Activated CD4-positive, alpha-beta T cell treated with anti-CD3 and anti-CD28 coated beads, Interleukin-2, amount 10 ng/mL, durations not matched to agents 7 days and 5 days (primary cell): ENCODE measurements at regions not wholly inside any gene's neighbourhood (a gene's known extent, or its start where the extent isn't known, plus 50 kb on each side); places are given as distances from the start of the nearest gene placed in this dataset.
"Not testable (repeated sequence)": the region's sequence is repeated elsewhere in the genome, so short reads cannot be mapped to it uniquely, and the experiment has no call there.

Source experiments
- CTCF ChIA-PET: fragments of 350-600 bp; sonication (Branson Sonifier 250); formaldehyde crosslinking; loops from one replicate; lab custom pipeline; 2021; ENCODE audit warnings: antibody characterized with exemption; lab: Charles Lee
- POLR2A ChIA-PET: fragments of 350-600 bp; sonication (Branson Sonifier 250); formaldehyde crosslinking; loops from one replicate; lab custom pipeline; 2021; ENCODE audit warnings: antibody characterized with exemption; lab: Charles Lee
- DNase-seq: peaks from one replicate; pipeline ENCODE4 v3.0.0-alpha.2; 2020
- H3K27ac Mint-ChIP-seq: one replicate; pipeline ENCODE4 v1.8.0; 2021; ENCODE audit warnings: mild to moderate bottlenecking, moderate library complexity, mixed read lengths
- H3K27me3 Mint-ChIP-seq: one replicate; pipeline ENCODE4 v1.8.0; 2021; ENCODE audit warnings: mixed read lengths
- H3K36me3 Mint-ChIP-seq: one replicate; pipeline ENCODE4 v1.8.0; 2021; ENCODE audit warnings: low read depth, mixed read lengths
- H3K4me1 Mint-ChIP-seq: one replicate; pipeline ENCODE4 v1.8.0; 2021; ENCODE audit warnings: mixed read lengths
- H3K4me3 Mint-ChIP-seq: one replicate; pipeline ENCODE4 v1.8.0; 2021; ENCODE audit warnings: mild to moderate bottlenecking, moderate library complexity, mixed read lengths
- H3K9me3 Mint-ChIP-seq: one replicate; pipeline ENCODE4 v1.8.0; 2021; ENCODE audit warnings: mixed read lengths

- H3K9me3 Mint-ChIP-seq, result no peaks in the 10 kb centered on the region
- H3K4me3 Mint-ChIP-seq, result no peak overlapping the region
- H3K36me3 Mint-ChIP-seq, result no peaks in the 10 kb centered on the region
- CTCF ChIA-PET, result no interaction called here
- H3K4me1 Mint-ChIP-seq, result peaks cover 10% of the 10 kb centered on the region
- H3K27ac Mint-ChIP-seq, result no peak overlapping the region
- H3K27me3 Mint-ChIP-seq, result peaks cover 15% of the 10 kb centered on the region
- DNase-seq, result no peak
- POLR2A ChIA-PET, result no interaction called here
Observed at GRCh38 chr11:128152796-128153696, 434.3 kb downstream of the ETS1 start.

GRCh38 chr11:128151780-128152179 is 435.6 kb downstream of the ETS1 start:
- CTCF ChIA-PET, result interaction anchor here (0.6 to 2.2 kb wide), 7 partner anchors 8 to 796 kb away, joined by 3 to 8 read pairs (median 4); no protein-coding TSS in a partner anchor
- H3K9me3 Mint-ChIP-seq, result no peaks in the 10 kb centered on the region

GRCh38 chr11:128151338-128151737 is 436.0 kb downstream of the ETS1 start:
- no peak overlapping the region for H3K4me3 Mint-ChIP-seq
- no peak for DNase-seq

More at GRCh38 chr11:128151780-128152179, 435.6 kb downstream of the ETS1 start:
- Mint-ChIP-seq H3K36me3 (no peaks in the 10 kb centered on the region), H3K27ac (no peak overlapping the region), H3K4me3 (no peak overlapping the region), H3K27me3 (peaks cover 15% of the 10 kb centered on the region), H3K4me1 (no peaks in the 10 kb centered on the region)
- POLR2A ChIA-PET, result no interaction called here
- DNase-seq, result no peak

DNA sequence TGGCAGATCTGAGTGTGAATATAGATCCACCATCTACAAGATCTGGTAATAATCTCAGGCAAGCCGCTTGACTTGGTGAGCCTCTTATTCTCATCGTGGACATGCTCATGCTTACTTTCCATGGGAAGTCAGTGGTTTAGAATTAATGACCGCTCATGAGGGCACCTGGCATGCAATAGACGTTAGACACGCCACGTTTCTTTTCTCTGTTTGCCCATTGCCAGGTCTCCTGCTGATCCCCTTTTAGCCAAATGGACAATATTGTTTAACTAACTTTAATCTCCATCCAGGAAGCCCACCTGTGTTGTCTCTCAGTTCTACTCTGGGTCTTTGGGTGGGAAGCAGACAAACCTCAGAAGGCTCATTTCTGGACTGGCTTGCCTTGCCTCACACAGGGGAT is 439.1 kb downstream of the ETS1 start:
- DNase-seq, result no peak
- Mint-ChIP-seq H3K36me3 (no peaks in the 10 kb centered on the region), H3K27me3 (no peaks in the 10 kb centered on the region), H3K27ac (no peak overlapping the region), H3K4me1 (no peaks in the 10 kb centered on the region), H3K9me3 (no peaks in the 10 kb centered on the region), H3K4me3 (no peak overlapping the region)
- ChIA-PET POLR2A (no interaction called here), CTCF (interaction anchor here (1.8 to 3.0 kb wide), 2 partner anchors 10 to 109 kb away, joined by 5 to 20 read pairs; no protein-coding TSS in a partner anchor)

More at GRCh38 chr11:128151338-128151737, 436.0 kb downstream of the ETS1 start:
- CTCF ChIA-PET, result interaction anchor here (0.6 to 2.2 kb wide), 9 partner anchors 9 to 797 kb away, joined by 3 to 8 read pairs (median 4); no protein-coding TSS in a partner anchor
- POLR2A ChIA-PET, result no interaction called here
- Mint-ChIP-seq H3K27me3 (peaks cover 15% of the 10 kb centered on the region), H3K9me3 (no peaks in the 10 kb centered on the region), H3K4me1 (no peaks in the 10 kb centered on the region), H3K36me3 (no peaks in the 10 kb centered on the region), H3K27ac (no peak overlapping the region)

DNA sequence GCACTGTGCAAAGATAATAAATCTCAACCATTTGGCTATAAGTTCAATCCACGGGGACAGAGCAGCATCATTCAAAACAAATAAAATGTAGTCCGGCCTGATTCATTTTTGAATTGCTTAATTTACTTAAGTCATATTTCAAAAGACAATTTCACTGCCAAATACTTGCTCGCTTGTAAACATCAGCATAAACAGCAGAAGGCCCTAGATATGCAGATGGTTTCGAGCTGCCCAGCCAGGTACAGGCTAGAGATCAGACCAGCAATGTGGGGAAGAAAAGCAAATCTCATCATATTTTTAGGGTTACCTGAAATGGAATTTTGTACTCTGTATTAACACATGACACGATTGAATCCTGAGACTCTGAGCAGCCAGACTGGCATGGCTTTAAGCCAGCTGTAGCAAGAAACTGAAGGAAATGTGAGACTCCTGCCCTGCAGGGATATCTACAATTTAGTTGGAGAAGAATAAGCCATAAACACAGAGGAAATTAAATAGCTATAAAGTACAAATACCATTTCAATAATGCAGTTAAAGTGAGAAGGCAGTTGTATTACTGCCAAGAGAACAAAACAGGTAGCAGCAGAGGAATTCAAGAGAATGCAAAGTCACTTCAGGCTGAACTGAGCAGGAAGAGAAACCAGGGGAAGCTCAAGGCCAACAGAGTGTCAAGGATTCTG is 440.3 kb downstream of the ETS1 start:
- Mint-ChIP-seq H3K27me3 (no peaks in the 10 kb centered on the region), H3K4me3 (no peak overlapping the region), H3K4me1 (no peaks in the 10 kb centered on the region), H3K9me3 (peaks cover 2% of the 10 kb centered on the region), H3K27ac (no peak overlapping the region), H3K36me3 (no peaks in the 10 kb centered on the region)
- DNase-seq, result no peak
- POLR2A ChIA-PET, result interaction anchor here (0.6 kb wide), 1 partner anchor 732 kb away, joined by 3 read pairs; no protein-coding TSS in a partner anchor
- CTCF ChIA-PET, result interaction anchor here (0.8 to 3.0 kb wide), 4 partner anchors 11 to 684 kb away, joined by 4 to 20 read pairs (median 4); no protein-coding TSS in a partner anchor

DNA sequence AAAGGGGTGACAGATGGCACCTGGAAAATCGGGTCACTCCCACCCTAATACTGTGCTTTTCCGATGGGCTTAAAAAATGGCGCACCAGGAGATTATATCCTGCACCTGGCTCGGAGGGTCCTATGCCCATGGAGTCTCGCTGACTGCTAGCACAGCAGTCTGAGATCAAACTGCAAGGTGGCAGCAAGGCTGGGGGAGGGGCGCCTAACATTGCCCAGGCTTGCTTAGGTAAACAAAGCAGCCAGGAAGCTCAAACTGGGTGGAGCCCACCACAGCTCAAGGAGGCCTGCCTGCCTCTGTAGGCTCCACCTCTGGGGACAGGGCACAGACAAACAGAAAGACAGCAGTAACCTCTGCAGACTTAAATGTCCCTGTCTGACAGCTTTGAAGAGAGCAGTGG is 447.1 kb downstream of the ETS1 start:
- DNase-seq, POLR2A ChIA-PET, CTCF ChIA-PET, H3K27me3 Mint-ChIP-seq, H3K27ac Mint-ChIP-seq, H3K36me3 Mint-ChIP-seq, H3K4me1 Mint-ChIP-seq, H3K4me3 Mint-ChIP-seq: not testable (repeated sequence)
- H3K9me3 Mint-ChIP-seq, result peaks cover 18% of the 10 kb centered on the region

DNA sequence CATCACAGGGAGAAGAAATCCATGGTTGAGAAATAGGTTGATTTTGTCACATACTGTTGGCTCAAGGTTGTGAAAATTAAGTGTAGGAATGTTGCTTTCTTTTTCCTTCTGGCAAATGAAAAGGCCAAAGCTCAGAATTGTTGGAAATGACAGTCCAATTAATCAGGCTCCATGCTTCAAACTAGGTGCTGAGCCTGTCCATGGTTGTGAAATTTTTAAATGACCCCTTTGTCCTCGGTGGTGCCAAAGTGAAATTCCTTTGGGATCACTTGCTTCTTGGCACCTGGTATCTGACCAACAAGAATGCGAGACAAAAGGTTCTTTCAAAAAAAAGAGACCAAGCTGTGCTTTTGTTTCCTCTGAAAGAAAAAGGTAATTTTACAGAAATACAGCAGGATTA is 451.9 kb downstream of the ETS1 start:
- DNase-seq, result no peak
- peaks cover 13% of the 10 kb centered on the region for H3K9me3 Mint-ChIP-seq
- H3K27me3 Mint-ChIP-seq, result peaks cover 2% of the 10 kb centered on the region
- no peaks in the 10 kb centered on the region for H3K36me3 Mint-ChIP-seq
- H3K27ac Mint-ChIP-seq, result no peak overlapping the region
- ChIA-PET POLR2A (no interaction called here), CTCF (no interaction called here)
- H3K4me1 Mint-ChIP-seq, result peaks cover 3% of the 10 kb centered on the region
- H3K4me3 Mint-ChIP-seq, result no peak overlapping the region

DNA sequence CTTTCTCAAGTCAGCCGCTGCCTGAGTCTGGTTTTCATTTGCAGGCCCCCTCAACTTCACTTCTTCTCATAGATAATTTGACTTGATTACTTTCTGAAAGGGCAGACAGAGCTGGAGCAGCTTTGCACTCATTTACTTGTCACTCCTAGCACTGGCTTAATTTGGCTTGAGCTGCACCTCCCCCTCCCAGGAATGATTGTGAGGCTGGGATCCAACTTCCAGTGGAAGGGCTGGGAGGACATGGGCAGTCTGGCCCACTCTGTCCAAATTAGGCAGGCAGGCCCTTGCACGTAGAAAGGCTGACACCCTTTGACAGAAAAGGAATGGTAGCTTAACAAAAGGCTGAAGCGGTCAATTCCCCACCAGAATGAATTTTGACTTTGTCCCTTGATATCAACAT is 453.9 kb downstream of the ETS1 start:
- POLR2A ChIA-PET, result no interaction called here
- H3K27ac Mint-ChIP-seq, result no peak overlapping the region
- DNase-seq, result no peak
- peaks cover 2% of the 10 kb centered on the region for H3K27me3 Mint-ChIP-seq
- H3K36me3 Mint-ChIP-seq, result no peaks in the 10 kb centered on the region
- no peak overlapping the region for H3K4me3 Mint-ChIP-seq
- CTCF ChIA-PET, result interaction anchor here (1.3 kb wide), 1 partner anchor 24 kb away, joined by 6 read pairs; no protein-coding TSS in a partner anchor
- no peaks in the 10 kb centered on the region for H3K4me1 Mint-ChIP-seq
- peaks cover 2% of the 10 kb centered on the region for H3K9me3 Mint-ChIP-seq

DNA sequence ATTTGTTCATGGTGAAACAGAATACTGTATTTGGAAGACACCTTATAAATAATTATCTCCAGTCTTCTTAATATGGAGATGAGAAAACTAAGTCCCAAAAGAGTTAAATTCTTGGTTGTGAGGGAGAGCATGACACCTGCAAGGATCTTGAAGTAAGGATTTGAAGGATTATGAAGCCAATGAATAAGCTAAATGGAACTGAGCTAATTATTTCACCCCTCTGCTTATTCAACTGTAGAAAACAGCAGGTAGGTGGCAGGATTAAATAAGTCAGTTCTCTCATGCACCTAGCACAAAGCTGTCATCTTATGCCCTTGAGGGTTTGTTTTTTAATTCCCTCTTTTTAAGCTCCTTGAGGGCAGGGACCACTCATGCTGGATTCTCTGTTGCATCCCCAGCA is 457.3 kb downstream of the ETS1 start:
- Mint-ChIP-seq H3K27ac (no peak overlapping the region), H3K9me3 (no peaks in the 10 kb centered on the region), H3K27me3 (peaks cover 2% of the 10 kb centered on the region), H3K36me3 (no peaks in the 10 kb centered on the region), H3K4me1 (no peaks in the 10 kb centered on the region), H3K4me3 (no peak overlapping the region)
- CTCF ChIA-PET, result interaction anchor here (1.4 kb wide), 1 partner anchor 28 kb away, joined by 3 read pairs; no protein-coding TSS in a partner anchor
- no peak for DNase-seq
- POLR2A ChIA-PET, result no interaction called here

DNA sequence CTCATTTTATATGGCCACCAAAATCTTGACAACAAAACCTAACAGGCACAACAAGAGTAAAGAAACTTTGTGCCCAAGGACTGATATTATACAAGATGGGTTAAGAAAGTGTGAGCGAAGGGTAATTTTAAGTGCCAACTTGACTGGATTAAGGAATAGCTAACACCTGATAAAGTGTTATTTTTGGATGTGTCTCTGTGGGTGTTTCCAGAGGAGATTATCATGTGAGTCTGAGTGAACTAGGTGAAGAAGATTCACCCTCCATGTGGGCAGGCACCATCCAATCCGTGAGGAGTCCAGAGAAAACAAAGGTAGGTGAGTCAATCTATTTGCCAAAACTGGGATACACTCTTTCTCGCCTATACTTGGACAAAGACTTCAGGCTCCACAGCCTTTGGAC is 461.6 kb downstream of the ETS1 start:
- H3K4me1 Mint-ChIP-seq, result no peaks in the 10 kb centered on the region
- H3K27me3 Mint-ChIP-seq, result no peaks in the 10 kb centered on the region
- no peaks in the 10 kb centered on the region for H3K9me3 Mint-ChIP-seq
- POLR2A ChIA-PET, result no interaction called here
- CTCF ChIA-PET, result no interaction called here
- H3K4me3 Mint-ChIP-seq, result no peak overlapping the region
- H3K27ac Mint-ChIP-seq, result no peak overlapping the region
- H3K36me3 Mint-ChIP-seq, result no peaks in the 10 kb centered on the region
- DNase-seq, result no peak

DNA sequence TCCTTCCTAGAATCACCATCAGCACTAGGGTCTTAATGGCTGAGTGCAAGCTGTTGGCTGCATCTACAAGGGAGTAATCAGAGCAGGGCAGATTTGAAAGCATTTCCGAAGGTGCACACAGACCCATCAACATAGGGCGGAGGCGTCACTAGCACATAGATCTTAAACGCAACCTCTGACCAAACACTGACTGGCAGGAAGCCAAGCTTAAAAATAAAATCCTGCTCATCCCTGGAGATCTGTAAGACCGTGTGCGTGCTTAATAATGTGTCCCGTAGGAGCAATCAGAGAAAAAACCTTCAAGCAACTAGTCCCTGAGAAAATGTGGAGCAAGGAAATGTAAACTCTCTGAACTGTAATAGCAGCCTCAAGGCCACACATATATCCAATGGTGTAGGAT is 470.5 kb downstream of the ETS1 start:
- no peak for DNase-seq
- Mint-ChIP-seq H3K27me3 (peaks cover 12% of the 10 kb centered on the region), H3K27ac (no peak overlapping the region), H3K4me3 (no peak overlapping the region), H3K9me3 (peaks cover 5% of the 10 kb centered on the region), H3K36me3 (peaks cover 2% of the 10 kb centered on the region), H3K4me1 (no peaks in the 10 kb centered on the region)
- CTCF ChIA-PET, result no interaction called here
- POLR2A ChIA-PET, result no interaction called here

DNA sequence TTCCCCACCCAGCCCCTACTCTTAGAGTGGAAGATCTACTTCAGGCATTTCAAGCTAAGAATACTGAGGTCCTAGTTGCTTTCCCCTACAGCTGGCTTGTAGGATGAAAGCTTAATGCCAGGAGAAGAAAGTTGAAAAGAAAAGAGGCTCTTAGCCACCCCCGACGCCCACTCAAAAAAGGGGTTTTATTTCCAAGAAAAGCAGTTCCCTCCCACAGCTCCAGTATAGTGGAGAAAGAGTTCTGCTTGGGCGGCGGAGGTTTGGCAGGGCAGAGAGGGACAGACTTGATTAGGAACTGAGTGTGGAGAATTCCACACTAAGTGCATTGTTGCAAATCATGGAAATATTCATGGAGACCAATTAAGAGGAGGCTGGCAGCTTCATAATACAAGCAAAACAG is 470.9 kb downstream of the ETS1 start:
- DNase-seq, result no peak
- Mint-ChIP-seq H3K4me1 (no peaks in the 10 kb centered on the region), H3K27me3 (peaks cover 12% of the 10 kb centered on the region), H3K4me3 (no peak overlapping the region), H3K36me3 (peaks cover 2% of the 10 kb centered on the region), H3K27ac (no peak overlapping the region), H3K9me3 (peaks cover 5% of the 10 kb centered on the region)
- ChIA-PET POLR2A (no interaction called here), CTCF (no interaction called here)

DNA sequence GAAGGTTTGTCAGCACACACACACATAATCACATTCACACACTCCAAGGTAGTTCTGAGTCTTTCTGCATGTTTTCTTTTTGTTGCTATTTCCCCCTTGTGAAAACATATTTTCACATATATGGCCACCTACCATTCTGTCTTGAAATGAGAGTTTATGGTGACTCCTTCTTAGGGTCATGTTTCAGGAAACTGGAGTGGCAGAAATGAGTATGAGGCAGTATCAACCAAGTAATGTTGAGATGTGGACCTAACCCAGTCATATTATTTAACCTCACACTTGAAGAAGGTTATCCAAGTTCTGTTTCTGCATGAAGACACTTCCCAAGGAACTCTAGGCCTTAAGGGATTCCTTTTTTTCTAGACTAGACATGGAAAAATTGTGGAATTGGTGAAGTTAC is 481.4 kb downstream of the ETS1 start:
- ChIA-PET CTCF (no interaction called here), POLR2A (no interaction called here)

More for the DNA sequence above, 481.4 kb downstream of the ETS1 start:
- Mint-ChIP-seq H3K9me3 (peaks cover 19% of the 10 kb centered on the region), H3K4me3 (no peak overlapping the region), H3K36me3 (peaks cover 1% of the 10 kb centered on the region), H3K27ac (no peak overlapping the region), H3K27me3 (peaks cover 9% of the 10 kb centered on the region), H3K4me1 (peaks cover 8% of the 10 kb centered on the region)
- DNase-seq, result no peak
